ENCODE measurements at regions not wholly inside any gene's neighbourhood (a gene's known extent, or its start where the extent isn't known, plus 50 kb on each side); places are given as distances from the start of the nearest gene placed in this dataset.

DNA sequence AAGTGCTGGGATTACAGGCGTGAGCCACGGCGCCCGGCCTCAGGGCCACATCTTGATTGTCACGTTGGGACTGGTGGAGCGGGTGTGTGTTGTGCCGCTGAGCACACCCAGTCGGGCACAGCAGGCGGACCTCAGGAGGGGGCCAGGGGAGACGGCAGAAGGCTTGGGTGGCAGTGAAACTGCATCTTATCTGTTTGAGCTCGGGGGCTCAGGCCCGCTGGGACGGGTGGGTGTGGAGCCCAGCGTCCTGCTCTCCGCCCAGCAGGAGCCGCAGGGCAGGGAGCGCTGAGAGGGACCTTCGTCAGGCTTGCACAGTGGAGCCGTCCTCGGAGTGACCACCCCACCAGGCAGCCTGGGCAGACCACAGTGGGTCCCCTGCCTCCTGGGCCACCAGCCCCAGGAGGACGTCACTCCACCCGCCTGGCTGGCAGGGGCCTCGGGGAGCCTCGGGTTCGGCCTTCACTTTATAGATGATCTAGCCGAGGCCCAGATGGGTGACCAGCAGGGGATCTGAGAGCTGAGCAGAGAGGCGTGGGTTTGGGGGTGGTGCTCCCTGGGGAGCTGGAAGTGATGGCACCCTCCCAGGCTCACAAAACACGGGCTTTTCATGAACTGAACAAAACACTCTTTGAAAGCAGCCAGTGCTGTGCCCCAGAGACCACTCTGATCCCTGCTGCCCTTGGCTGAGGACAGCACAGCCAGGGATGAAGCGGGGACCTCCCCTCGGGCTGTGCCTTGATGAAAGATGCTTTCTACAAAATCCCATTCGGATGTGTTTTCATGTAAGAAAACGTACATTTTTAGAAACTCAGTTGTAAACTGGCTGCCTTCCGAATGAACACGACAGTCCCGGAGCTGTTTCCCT lies 181.1 kb downstream of the SEC14L1 start:
- DNase-seq (ENCODE audit: low read depth in 2 of 2), result no peak

DNA sequence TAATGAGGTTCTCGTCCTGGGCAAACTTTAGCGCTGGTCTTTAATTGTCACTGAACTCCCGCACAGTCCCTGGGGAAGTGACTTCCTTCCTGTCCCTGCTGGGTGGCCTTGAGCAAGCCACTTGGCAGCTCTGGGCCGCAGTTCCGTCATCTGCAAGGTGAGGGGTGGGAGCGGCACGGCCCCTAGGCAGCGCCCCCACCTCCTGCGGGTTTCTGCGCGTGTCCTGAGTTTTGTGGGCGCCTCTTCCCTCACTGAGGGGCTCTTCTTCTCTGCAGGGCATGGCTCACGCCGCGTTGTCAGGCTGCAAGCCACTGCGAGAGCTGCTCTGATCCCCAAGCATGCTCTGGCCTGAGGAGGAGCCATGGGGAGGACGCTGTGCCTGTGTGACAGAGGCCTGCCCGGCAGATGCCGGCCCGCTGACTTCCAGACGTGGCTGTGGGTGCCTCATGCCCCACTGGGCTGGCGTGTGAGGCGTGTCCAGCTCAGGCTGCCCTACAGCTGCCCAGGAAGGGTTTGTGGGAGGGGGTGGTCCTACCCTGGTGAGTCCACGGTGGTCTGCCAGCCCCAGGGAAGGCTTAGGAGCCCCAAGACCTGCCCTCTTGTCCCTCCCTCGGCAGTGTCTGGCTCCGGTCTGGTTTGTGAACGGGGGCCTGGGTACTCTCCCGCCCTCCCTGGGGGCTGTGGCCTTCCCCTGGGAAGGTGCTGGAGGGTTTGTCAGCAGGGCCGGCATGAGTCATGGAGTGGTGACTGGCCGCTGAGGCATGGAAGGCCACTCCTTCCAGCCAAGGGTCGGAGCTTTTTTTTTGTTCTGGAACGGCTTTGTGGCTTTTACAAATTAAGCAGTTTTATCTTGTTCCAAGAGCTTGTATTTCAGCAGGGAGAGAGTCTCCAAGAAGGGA lies 182.0 kb downstream of the SEC14L1 start:
- DNase-seq (ENCODE audit: low read depth in 2 of 2), result peak; percentile 89 to 90

DNA sequence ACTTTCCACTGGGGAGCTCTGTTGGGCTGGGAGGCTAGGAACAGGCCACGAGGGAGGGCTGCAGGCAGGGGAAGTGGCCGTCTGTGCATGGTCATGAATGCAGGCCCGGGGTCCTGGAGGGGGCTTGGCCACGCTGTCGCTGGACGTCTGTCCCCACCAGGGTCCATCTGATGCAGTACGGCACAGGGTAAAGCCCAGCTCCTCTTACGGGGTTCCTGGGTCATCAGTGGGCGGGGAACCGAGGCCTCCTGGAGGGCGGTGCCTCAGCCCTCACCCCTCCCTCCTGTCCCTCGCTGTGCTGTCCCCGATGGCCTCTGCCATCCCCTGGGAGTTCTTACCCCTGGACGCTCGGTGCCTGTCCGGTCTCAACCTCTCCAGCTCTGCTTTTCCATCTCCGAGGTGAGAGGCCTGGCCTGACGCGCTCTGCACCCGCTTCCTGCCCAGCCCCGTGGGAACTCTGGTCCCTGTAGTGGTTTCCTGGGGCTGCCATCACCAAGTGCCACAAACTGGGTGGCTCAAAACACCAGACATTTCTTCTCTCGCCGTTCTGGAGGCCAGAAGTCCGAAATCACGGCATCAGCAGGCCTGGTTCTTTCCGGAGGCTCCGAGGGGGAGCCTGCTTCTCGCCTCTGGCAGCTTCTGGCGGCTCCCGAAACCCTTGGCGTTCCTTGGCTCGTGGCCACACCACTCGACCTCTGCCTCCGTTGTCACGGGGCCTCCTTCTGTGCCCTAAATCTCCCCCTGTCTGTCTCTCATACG lies 182.8 kb downstream of the SEC14L1 start:
- no peak for DNase-seq (ENCODE audit: low read depth in 2 of 2)

DNA sequence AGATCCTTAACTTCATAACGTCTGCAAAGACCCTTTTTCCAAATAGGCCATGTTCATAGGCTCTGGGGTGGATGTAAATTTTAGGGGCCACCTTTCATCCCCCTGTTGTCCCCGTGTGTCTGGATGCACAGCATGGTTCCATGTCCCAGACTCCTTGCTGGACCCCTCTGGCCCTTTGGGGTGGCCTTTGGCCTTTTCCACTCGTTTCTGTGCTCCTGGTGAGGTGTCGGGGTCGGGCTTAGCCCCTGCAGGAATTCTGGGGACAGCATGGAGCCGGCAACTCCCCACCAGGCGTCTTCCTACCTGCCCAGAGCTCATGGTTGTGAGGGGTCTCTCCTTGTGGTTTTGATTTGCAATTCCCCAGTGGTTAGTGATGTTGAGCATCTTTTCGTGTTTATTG lies 183.5 kb downstream of the SEC14L1 start:
- no peak for DNase-seq (ENCODE audit: low read depth in 2 of 2)

DNA sequence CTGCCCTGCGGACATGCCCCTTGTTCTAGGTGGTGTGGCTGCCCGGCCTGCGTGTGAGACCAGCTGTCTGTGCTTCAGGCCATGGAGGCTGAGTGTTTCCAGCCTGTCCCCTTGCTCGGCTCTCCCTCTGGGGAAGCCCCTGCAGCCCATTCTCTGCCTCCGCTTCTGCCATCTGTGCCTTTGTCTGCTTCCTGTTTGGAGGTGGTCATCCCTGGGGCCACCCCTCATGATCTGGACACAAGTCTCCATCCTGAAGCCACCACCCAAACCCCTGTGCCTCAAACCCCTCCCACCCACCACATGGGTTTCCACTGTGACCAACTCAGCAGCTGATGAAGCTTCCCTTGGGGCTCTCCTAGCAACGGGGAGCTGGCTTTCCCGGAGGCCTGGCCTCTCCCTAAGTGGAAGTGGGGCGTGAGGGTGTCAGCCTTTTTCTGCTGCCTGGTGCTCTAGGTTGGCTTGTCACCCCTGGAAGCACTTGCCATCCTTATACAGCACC lies 184.9 kb downstream of the SEC14L1 start:
- no peak for DNase-seq (ENCODE audit: low read depth in 2 of 2)

DNA sequence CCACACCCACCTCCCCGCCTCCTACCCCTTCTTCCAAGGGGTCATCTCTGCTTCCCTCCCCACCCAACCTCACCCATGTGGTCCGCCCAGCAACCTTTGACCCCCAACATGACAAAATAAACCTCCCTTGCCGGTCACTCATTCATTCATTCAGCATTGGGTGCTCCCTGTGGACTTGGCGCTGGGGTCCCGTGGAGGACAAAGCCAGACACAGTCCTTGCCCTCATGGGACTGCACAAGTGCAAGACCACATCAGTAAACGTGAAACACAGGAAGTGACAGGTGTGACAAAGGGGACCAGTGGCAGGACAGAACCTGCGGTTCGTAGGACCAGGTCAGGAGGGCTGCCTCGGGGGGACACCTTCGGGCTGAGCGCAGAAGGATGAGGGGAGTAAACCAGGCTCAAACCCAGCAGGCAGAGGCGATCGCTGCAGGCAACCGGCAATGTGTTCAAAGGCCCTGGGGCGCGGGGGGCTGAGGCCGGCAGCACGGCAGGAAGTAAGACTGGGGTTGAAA lies 185.4 kb downstream of the SEC14L1 start:
- DNase-seq (ENCODE audit: low read depth in 2 of 2), result no peak

DNA sequence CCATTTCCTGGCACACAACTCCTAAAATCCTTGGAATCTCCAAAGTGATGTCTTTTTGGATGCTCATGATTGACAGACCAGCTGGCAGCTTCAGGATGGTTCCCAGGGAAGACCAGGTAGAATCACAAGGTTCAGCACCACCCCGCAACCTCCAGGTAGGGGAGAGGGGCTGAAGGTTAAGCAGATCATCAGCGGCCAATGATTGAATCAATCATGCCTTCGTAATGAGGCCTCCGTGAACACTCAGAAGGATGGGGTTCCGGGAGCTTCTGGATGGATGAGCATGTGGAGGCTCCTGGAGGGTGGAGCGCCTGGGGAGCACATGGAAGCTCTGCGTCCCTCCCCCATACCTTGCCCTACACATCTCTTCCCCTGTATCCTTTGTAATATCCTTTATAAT lies 185.9 kb downstream of the SEC14L1 start:
- no peak for DNase-seq (ENCODE audit: low read depth in 2 of 2)

DNA sequence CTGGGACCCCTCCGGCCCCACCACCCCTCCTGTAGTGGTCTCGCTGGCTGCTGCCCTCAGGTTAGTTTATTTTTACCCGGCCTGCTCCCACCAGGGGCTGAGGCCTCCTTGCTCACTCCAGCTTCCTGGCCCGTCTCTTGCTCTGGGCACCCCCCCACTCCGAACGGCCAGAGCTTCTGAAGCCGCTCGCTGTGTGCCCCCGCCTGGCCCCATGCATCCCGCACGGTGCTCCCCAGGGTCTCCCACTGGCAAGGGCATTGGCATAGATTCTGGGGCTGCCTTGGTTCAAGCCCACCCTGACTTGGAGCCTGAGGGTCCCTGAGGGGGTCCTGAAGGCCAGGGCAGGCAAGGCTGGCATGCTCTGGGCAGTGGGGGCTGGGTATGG lies 186.4 kb downstream of the SEC14L1 start:
- no peak for DNase-seq (ENCODE audit: low read depth in 2 of 2)

DNA sequence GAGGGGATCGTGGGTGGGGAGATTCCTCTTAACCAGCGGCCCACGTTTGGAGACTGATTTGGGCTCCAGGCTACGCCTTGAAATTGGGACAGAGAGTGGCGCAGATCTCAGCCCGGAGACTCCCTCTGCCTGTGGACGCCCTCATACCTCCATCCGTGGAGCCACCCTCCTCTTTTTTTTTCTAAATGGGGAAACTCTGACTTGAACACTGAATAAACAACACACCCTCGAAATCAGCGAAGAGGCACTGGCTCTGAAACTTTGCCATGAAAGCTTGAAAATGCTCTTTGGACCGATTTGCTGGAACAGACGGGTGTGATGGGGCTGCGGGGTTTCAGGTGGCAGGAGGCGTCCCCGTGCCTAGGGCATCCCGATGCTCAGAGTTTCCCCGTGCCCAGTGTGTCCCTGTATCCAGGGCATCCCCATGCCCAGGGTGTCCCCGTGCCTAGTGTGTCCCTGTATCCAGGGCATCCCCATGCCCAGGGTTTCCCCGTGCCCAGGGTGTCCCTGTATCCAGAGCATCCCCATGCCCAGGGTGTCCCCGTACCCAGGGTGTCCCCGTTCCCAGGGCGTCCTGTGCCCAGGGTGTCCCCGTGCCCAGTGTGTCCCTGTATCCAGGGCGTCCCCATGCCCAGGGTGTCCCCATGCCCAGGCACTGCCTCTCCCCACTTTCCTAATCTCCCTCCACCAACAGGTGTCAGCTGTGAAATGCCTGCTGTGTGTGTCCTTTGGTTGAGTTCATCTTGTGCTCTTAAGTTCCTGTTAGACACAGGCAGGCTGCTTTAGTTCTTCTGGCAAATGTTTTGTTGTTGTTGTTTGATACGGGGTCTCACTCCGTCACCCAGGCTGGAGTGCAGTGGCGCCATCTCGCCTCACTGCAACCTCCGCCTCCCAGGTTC lies 187.0 kb downstream of the SEC14L1 start:
- no peak for DNase-seq (ENCODE audit: low read depth in 2 of 2)

DNA sequence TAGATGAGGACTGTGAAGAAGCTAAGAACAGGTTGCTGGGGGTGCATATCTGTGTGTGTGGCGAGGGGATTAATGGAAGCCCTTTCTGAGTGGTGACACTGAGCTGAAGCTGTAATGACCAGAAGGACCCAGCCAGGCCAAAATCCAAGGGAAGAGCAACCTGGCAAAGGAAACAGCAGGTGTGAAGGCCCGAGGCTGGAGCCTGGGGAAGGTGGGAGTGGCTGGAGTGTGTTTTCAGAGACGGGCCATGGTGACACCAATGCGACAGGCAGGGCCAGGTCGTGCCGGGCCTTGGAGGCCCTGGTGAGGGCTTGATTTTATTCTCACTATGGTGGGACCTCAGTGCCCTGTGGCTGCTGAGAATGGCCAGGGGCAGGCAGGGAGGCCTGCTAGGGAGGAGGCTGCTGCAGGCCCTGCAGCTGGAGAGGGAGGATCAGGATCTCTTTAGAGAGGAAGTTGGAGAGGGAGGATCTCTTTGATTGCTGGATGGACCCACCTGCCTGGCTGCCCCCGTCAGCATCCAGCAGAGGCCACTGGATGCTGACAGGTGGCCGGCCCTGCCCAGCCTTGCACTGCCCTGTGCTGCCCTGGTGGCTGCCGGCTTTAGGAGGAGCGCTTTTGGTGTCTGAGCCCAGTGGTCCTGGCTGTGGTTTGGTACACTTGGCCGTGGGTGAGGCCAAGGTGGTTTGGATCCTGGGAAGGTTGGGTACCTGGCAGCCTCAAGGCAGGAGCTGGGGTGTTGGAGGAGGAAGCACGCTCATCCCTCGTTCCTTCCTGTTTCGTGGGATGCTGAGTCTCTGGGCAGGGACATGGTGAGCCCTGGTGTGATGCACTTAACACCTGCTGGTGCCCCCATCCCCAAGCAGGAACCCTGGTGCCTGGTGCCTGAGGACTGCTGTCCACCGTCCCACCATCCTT lies 188.3 kb downstream of the SEC14L1 start:
- DNase-seq (ENCODE audit: low read depth in 2 of 2), result no peak

DNA sequence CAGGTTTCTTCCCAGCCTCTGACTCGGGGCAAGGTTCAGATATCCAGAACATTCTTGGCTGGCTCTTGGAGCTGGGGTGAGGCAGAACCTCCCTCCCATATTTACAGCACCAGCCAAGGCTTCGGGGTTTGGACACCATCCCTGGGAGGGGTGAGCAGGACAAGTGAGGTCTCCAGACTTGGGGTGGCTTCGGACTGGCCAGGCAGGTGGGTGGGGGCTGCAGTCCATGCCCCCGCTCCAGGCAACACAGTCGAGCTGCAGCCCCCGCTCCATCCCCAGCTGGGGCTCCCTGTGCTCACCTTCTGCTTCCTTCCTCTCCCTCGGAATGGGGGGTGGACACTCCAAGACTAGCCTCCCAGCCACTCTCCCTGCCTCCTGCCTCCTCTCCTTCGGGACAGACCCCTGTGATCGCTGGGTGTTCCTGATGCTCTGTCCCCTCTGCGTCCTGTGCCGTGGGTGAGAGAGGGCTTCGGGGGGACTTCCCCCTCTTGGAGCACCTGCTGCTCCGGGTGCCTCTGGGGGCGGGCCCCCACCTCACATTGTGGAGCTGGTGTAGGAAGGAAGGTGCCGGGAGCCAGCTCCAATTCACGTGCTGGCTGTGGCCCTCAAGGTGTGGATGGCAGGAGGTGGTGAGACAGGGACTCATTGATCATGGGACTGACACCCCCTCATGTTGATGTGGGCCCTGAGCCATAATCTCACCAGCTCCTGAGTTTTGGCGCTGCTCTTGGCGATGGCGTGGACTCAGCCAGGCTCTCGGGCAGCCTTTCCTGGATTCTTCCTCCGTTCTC lies 189.2 kb downstream of the SEC14L1 start:
- DNase-seq (ENCODE audit: low read depth in 2 of 2), result no peak

DNA sequence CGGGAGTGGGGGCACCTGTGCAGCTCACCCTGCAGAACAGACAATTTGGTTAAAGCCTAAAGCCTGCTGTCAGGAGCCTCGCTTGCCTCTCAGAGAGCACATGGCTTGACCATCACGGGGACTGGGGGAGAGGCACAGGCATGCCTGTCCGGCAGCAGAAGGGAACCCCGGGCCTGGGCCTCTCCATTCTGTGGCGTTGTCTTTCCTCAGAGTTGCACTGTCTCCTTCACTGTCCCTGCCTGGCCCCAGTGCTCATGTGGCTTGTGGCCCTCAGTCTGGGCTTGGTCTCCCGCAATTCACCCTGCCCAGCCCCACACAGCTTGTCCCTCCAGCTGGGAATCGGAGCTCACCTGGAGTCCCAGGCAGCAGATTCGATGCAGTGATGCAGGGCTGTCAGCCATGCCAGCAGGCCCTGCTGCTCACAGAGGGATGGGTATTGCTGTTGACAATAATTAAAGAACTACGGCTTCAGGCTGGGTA lies 189.9 kb downstream of the SEC14L1 start:
- no peak for DNase-seq (ENCODE audit: low read depth in 2 of 2)

DNA sequence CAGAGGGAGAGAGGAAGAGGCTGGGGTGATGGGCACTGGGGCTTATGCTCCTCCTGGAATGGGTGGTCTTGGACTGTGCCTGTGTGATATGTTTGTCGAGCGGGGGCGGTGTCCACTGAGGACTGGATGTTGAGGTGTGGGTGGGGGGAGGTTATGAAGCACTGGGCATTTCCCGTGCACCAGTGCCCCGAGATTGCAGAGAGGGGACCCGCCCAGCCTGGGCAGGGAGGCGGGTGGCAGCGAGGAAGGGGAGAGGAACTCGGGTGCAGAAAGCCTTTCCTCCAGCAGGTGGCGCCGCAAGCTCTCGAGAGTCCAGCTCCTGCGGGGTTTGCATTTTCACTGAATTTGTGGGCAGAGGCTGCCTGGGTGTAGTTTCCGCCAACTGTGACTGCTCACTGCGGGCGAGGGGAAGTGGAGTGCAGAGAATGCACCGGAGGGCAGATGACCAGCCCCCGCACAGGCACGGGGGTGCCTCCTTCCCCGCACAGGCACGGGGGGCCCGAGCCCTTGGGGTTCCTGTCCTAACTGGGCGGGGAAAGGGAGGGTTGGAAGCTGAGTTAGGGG lies 190.6 kb downstream of the SEC14L1 start:
- DNase-seq (ENCODE audit: low read depth in 2 of 2), result no peak

DNA sequence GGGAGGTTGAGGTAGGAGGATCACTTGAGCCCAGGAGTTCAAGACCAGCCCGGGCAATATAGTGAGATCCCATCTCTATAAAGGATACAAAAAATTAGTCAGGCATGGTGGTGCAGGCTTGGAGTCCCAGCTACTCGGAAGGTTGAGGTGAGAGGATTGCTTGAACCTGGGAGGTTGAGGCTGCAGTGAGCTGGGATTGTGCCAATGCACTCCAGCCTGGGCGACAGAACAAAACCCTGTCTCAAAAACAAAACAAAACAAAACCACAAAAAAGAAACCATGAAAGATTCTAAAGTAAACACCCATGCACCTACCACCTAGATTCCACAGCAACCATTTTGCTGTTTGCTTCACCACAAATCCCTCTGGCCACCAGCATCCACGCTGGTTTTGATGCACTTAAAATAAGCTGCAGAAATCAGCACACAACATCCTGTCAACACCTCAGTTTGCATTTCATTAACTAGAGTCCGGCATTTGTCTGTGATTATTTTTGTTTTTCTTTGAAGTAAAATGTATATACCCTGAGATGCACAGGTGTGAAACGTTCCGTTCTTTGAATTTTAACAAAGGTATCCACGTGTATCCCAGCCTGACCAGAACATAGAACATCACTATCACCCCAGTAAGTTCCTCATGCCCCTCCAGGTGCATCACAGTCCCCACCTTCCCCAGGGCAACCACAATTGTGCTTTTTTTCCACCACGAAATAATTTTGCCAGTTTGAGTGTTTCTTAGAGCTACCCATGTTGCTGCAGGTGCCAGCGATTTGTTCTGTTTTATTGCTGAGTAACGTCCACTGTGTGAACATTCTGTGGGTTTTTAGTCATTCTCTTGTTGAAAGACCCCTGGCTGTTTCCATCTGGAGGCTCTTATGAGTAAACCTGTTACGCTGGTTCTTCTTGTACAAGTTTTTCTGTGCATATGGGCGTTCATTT lies 191.5 kb downstream of the SEC14L1 start:
- no peak for DNase-seq (ENCODE audit: low read depth in 2 of 2)

DNA sequence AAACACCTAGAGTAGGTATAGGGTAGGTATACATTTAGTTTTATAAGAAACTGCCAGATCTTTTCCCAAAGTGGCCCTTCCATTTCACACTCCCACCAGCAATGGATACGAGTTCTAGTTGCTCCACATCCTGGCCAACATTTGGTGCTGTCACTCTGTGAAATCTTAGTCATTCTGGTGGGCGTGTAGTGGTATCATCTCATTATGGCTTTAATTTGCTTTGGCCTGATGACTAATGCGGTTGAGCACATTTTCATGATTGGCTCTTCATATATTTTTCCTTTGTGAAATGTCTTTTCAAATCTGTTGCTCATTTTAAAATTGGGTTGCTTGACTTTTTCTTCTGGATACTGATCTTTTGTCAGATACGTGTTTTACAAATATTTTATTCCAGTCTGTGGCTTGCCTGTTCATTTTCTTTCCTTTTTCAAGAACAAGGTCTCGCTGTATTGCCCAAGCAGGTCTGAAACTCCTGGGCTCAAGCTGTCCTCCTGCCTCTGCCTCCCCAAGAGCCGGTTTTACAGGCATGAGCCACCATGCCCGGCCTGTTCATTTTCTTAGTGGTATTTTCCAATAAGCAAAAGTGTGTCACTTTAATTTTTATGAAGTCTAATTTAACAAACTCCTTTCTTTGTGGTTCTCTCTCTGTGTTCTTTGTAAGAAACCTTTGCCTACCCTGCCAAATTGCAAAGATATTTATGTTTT lies 192.4 kb downstream of the SEC14L1 start:
- DNase-seq (ENCODE audit: low read depth in 2 of 2), result peak; percentile 90 to 92

DNA sequence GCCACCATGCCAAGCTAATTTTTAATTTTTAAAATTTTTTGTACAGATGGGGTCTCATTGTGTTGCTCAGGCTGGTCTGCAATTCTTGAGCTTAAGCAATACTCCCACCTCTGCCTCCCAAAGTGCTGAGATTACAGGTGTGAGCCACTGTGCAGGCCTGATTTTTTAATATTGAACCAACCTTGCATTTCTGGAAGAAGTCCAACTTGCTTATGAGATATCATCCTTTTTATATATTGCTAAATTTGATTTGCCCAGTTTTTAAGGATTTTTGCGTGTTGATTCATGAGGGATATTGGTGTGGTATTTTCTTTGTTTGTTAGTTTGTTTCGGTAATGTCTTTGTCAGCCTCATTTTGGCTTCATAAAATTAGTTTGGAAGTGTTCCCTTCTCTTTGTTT lies 196.4 kb downstream of the SEC14L1 start:
- no peak for DNase-seq (ENCODE audit: low read depth in 2 of 2)

All from fibroblast of skin of left biceps (primary cell).